GM12864 (cell line): ENCODE measurements at regions not wholly inside any gene's neighbourhood (a gene's known extent, or its start where the extent isn't known, plus 50 kb on each side); places are given as distances from the start of the nearest gene placed in this dataset.

Experiments
- DNase-seq: peaks from one replicate; pipeline ENCODE4 v3.0.0-alpha.2; 2011; ENCODE audit warnings: low read depth
- H3K4me3 ChIP-seq: 2 replicates; pipeline ENCODE4 v1.5.1; 2011; ENCODE audit warnings: mild to moderate bottlenecking, low read depth, low read length, control low read depth
- CTCF ChIP-seq: IDR thresholded peaks from 2 replicates; pipeline ENCODE4 v1.5.1; 2011; ENCODE audit warnings: low read depth, mild to moderate bottlenecking, moderate library complexity, low read length, control low read depth, inconsistent platforms; ENCODE audit errors: missing control alignments

GRCh38 chr16:87226926-87227295 lies 90.3 kb downstream of the C16orf95 start:
- no peak overlapping the region for H3K4me3 ChIP-seq
- DNase-seq = no peak
- no peak for TF ChIP-seq CTCF

DNA sequence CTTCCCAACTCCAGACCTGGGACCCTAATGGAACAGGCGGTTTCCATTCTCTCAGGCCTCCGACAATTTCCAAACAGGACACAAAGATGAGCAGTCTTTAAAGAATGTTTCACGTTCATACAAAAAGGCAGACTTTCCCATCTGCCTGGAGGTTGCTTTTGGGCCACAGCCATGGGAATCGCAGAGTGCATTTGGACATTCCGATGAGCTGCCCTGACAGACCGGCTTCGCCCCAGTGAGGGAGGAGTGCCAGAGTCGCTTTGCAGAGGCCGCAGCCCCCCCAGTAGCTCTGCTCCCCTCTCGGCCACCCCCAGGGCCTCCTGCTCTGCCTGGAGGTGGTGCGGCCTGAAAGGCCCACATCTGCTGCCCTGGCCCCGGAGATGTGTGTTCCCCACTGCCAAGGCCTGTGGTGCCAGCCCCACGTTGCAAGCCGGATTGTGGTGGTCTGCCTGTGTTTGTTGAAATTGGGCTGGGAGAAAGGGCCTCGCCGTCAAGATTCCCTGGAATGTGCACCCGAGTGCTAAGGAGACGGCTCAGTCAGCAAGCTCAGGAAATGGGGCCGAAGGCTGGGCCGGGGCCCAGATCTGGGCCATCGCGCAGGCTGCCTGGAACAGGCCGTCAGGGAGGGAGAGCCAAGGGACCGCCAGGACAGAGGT lies 89.8 kb downstream of the C16orf95 start:
- TF ChIP-seq CTCF = no peak
- H3K4me3 ChIP-seq = no peak overlapping the region
- DNase-seq = no peak

DNA sequence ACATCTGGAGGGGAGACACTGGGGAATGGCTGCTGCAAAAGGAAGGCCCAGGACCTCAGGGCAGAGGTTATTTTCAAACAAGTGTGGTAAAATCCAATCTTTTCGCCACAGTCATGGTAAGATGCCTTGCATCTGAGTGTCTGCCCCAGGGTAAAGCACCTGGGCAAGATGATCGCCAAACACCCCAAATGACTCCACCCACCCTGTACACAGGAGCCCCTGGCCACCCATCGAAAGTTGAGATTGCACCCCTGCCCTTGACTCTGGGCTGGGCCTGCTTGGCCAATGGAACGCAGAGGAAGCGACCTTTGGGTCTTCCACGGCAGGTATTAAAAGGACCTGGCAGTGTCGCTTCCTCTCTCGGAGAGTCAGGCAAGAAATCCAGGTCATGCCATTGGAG lies 88.8 kb downstream of the C16orf95 start:
- no peak for DNase-seq
- no peak overlapping the region for H3K4me3 ChIP-seq
- no peak for TF ChIP-seq CTCF

DNA sequence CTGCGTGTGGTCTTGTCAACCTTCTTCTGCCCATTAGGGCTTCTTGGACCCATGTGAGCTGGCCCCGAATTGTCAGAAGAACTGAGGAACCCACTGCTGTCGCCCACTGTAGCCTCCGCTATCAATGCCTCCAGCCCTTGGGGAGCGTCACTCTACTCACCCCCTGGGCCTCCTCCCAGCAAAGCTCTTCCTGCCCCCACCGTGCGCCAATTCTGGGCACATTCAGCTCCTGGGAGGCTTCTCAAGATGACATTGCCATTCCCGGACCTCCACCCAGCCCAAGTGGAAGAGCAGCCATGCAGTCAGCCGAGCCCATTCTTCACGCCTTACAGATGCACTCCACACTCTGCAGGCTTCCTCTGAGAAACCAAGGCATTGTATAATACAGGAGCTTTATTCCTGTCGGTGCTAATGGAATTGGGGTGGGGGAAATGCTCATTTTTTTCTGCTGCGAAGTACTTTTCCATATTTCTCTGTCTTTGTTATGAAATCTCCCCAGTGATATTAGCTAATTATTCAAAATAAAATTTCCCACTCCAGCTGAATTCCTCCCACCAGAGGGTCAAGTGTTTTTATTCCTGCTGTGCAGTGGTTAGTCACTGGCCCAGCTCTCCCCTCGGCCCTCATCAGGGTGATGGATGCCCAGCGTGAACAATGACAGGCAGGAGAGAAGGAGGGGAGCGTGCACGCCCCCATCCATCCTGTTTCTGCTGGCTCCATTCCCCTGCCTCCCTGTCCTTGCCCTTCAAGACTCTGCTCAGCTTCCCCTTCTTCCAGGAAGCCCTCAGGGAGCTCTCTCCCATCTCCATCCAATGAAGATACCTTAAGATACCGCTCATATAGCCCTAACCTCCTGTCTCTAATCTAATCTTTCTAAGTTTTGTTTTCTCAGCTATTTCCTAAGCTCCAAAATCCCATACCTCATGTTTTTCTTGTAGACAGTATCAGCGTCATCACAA lies 87.7 kb downstream of the C16orf95 start:
- DNase-seq = no peak
- no peak overlapping the region for H3K4me3 ChIP-seq
- no peak for TF ChIP-seq CTCF

- TF ChIP-seq CTCF = no peak
Measured at GRCh38 chr16:87230571-87230970, 86.6 kb downstream of the C16orf95 start.

DNA sequence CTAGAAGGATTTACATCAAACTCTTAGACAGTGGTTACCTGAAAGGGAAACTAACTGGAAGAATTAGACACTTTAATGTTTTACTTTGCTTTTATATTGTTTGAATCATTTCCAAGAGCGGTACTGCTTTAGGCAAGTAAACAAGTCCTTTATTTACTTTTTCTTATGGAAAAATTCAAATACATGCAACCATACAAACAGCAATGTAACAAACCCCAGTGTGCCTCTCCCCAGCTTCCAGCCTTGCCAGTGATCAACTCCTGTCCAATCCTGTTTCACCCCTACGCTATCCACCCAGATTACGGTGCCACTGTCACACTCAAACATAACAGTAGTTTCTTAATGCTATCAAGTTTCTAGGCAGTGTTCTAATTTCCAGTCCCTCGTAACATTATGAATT lies 85.9 kb downstream of the C16orf95 start:
- no peak for TF ChIP-seq CTCF
- H3K4me3 ChIP-seq = no peak overlapping the region
- DNase-seq = no peak

More at GRCh38 chr16:87230571-87230970, 86.6 kb downstream of the C16orf95 start:
- H3K4me3 ChIP-seq = no peak overlapping the region
- DNase-seq = no peak
